NB4 (cell line): ENCODE measurements at regions not wholly inside any gene's neighbourhood (a gene's known extent, or its start where the extent isn't known, plus 50 kb on each side); places are given as distances from the start of the nearest gene placed in this dataset.

Experiments used
- CTCF ChIP-seq: IDR thresholded peaks from one replicate; pipeline ENCODE4 v1.5.1; 2012; ENCODE audit warnings: low read depth, low read length
- POLR2A ChIP-seq: IDR thresholded peaks from 2 replicates; pipeline ENCODE4 v1.6.1; 2011; ENCODE audit warnings: mild to moderate bottlenecking; ENCODE audit not compliant: insufficient read length; ENCODE audit errors: extremely low read depth

GRCh38 chr3:6099458-6100075, 761.3 kb upstream of the GRM7 start:
- TF ChIP-seq POLR2A (no peak), CTCF (no peak)
